Esophagus muscularis mucosa (tissue), 4 donors: ENCODE measurements at regions not wholly inside any gene's neighbourhood (a gene's known extent, or its start where the extent isn't known, plus 50 kb on each side); places are given as distances from the start of the nearest gene placed in this dataset.

Source experiments
- DNase-seq: peaks from one replicate; pipeline ENCODE4 v3.0.0-alpha.2; 2017; ENCODE audit errors: extremely low spot score
- H3K27ac ChIP-seq, 4 donors: fragments of 200-600 bp; sonication (generic); replicated peaks in 1 of 4; 1 replicate in 3 of 4; 2 replicates in 1 of 4; pipeline ENCODE4 v1.5.1; 2016 to 2019; ENCODE audit warnings: mild to moderate bottlenecking in 1 of 4
- H3K27me3 ChIP-seq, 4 donors: fragments of 200-600 bp; sonication (generic); one replicate each; pipeline versions ENCODE4 v1.5.1 to v1.6.0; 2016 to 2019
- H3K36me3 ChIP-seq, 4 donors: fragments of 200-600 bp; sonication (generic); one replicate each; pipeline ENCODE4 v1.5.1; 2016 to 2019
- H3K4me1 ChIP-seq, 4 donors: fragments of 200-600 bp; sonication (generic); one replicate each; pipeline ENCODE4 v1.5.1; 2016 to 2019
- H3K4me3 ChIP-seq, 4 donors: fragments of 200-600 bp; sonication (generic); 1 replicate in 2 of 4; 2 replicates in 2 of 4; pipeline ENCODE4 v1.5.1; 2016 to 2019; ENCODE audit warnings: mild to moderate bottlenecking in 4 of 4, moderate library complexity in 1 of 4
- H3K9me3 ChIP-seq, 4 donors: fragments of 200-600 bp; sonication (generic); 1 replicate in 3 of 4; 2 replicates in 1 of 4; pipeline ENCODE4 v1.5.1; 2016 to 2019
- EP300 ChIP-seq: sonication (generic); formaldehyde crosslinking; IDR thresholded peaks from one replicate; pipeline ENCODE4 v1.6.1; 2017; ENCODE audit warnings: antibody characterized with exemption
- POLR2A ChIP-seq: fragments of 450-650 bp; IDR thresholded peaks from one replicate; pipeline ENCODE4 v1.6.1; 2017; ENCODE audit warnings: antibody characterized with exemption, moderate library complexity, mild to moderate bottlenecking, low read depth
- POLR2AphosphoS5 ChIP-seq, 2 donors: sonication (generic); formaldehyde crosslinking; IDR thresholded peaks; one replicate each; pipeline ENCODE4 v1.6.1; 2017; ENCODE audit warnings: antibody characterized with exemption in 2 of 2
- WGBS: methylation state at CpG from one replicate; pipeline ENCODE4 v1.1.5; 2018; 5-methylcytosine and 5-hydroxymethylcytosine counted together
- intact Hi-C: fragments of 100-400 bp; cut with DNase I; formaldehyde crosslinking; loops from one replicate; pipeline ENCODE4 v1.15.1; 2023
- TF ChIP-seq, protein P1 (sequence below), 3 experiments: fragments of 200-600 bp in 2 of 3; fragments of 450-650 bp in 1 of 3; sonication (generic) in 2 of 3; IDR thresholded peaks; one replicate each; pipeline ENCODE4 v1.5.1; 2017 to 2019; ENCODE audit warnings: antibody characterized with exemption in 3 of 3, mild to moderate bottlenecking in 2 of 3, moderate library complexity in 1 of 3

DNA sequence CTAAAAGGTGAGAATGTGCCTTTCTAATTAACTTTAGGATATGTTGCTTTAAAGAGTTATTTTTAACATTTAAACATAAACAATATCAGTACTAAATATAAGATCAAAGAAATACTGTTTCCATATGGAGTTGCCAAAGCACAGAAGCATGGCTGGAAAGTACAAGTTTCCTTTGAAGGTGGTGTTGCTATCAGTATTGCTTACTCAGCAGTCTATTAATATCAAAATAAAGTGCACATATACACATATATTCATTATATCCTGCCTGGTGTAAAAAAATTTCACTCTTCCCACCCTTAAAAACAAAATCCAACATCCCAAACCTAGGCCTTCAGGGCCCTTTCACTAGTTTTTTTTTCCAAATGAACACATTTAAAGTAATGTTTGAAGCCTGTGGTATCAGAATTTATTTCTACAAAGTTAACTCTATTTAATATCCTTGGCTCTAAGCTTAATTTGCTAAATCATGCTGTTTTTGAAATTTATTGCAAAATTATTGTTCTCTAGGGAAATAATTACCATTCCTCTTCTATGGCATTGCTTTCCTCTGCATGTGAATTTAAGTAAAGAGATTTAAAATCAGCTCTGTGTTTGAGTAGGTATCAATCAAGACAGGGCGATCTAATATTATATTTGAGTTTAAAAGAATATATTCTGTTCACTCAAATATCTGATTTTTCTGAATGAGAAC is 192.7 kb upstream of the MEIS1 start:
- peaks cover 0 to 31% (median 15%) of the 10 kb centered on the region in 4 donors for H3K4me1 ChIP-seq
- H3K9me3 ChIP-seq, result no peaks in the 10 kb centered on the region
- intact Hi-C loops, result no loop called here
- 95% methylated on average over 1 of the region's 1 CpG for WGBS
- no peak overlapping the region for H3K27ac ChIP-seq
- TF ChIP-seq, protein P1, sequence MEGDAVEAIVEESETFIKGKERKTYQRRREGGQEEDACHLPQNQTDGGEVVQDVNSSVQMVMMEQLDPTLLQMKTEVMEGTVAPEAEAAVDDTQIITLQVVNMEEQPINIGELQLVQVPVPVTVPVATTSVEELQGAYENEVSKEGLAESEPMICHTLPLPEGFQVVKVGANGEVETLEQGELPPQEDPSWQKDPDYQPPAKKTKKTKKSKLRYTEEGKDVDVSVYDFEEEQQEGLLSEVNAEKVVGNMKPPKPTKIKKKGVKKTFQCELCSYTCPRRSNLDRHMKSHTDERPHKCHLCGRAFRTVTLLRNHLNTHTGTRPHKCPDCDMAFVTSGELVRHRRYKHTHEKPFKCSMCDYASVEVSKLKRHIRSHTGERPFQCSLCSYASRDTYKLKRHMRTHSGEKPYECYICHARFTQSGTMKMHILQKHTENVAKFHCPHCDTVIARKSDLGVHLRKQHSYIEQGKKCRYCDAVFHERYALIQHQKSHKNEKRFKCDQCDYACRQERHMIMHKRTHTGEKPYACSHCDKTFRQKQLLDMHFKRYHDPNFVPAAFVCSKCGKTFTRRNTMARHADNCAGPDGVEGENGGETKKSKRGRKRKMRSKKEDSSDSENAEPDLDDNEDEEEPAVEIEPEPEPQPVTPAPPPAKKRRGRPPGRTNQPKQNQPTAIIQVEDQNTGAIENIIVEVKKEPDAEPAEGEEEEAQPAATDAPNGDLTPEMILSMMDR (IDR thresholded peaks at IDR 0.05), result no peak
- TF ChIP-seq POLR2A (no peak), POLR2AphosphoS5 (IDR thresholded peaks at IDR 0.05) (no peak), EP300 (no peak)
- H3K36me3 ChIP-seq, result no peaks in the 10 kb centered on the region
- no peak overlapping the region for H3K4me3 ChIP-seq
- DNase-seq, result no peak
- no peaks in the 10 kb centered on the region for H3K27me3 ChIP-seq

DNA sequence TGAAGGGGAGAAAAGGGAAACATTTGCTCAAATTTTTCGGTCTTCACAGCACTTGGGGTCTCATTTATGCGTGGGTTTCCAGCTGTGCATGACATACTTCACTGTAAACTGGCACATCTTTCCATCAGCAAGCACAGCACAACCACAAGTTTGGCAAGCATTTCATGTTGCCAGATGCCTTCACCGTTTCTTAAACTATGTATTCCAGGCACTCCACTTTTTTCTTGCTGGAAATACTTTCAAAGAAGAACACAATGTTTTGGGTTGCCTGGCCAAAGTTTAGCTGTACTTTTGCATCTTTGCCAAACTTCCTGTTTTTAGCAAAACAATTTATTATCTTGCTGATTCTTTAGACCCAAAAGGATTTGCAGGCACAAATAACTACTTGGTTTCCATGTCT is 194.6 kb upstream of the MEIS1 start:
- H3K4me1 ChIP-seq, result peaks cover 0 to 31% (median 15%) of the 10 kb centered on the region in 4 donors
- WGBS, result 56% methylated on average over 3 of the region's 3 CpGs
- H3K9me3 ChIP-seq, result no peaks in the 10 kb centered on the region
- H3K27me3 ChIP-seq, result no peaks in the 10 kb centered on the region
- H3K4me3 ChIP-seq, result no peak overlapping the region
- DNase-seq, result no peak
- TF ChIP-seq POLR2AphosphoS5 (IDR thresholded peaks at IDR 0.05), result peak in 1 of 2 donors; percentile 47
- TF ChIP-seq POLR2A, result no peak
- TF ChIP-seq, protein P1 (IDR thresholded peaks at IDR 0.05), result no peak
- no peak for TF ChIP-seq EP300
- H3K36me3 ChIP-seq, result no peaks in the 10 kb centered on the region
- intact Hi-C loops, result no loop called here
- peak overlapping the region in 3 of 4 donors; percentile 34 to 68 (median 40) for H3K27ac ChIP-seq

DNA sequence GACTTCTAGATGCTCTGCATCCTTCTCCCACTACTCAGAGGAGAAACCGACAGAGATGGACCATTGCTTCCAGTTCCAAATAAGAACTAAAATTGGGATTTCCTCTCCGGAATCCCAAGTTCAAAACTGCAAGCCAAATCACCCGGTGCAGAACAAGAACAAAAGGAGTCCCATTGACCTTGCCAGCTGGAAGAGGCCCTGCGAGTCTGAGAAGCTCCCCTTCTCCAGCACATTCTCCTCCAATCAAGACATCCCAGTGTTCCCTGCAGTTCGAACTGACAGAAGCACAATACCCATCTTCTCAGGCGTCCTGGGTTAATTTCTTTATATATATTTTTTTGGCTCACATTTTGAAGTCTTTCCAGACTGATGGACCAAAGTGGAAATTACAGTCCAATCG is 195.3 kb upstream of the MEIS1 start:
- no peaks in the 10 kb centered on the region for H3K36me3 ChIP-seq
- intact Hi-C loops, result no loop called here
- no peaks in the 10 kb centered on the region for H3K27me3 ChIP-seq
- peaks cover 0 to 31% (median 15%) of the 10 kb centered on the region in 4 donors for H3K4me1 ChIP-seq
- no peak for DNase-seq
- TF ChIP-seq POLR2AphosphoS5 (IDR thresholded peaks at IDR 0.05) (peak in 1 of 2 donors; percentile 8), POLR2A (no peak), EP300 (no peak)
- TF ChIP-seq, protein P1 (IDR thresholded peaks at IDR 0.05), result no peak
- no peaks in the 10 kb centered on the region for H3K9me3 ChIP-seq
- H3K4me3 ChIP-seq, result no peak overlapping the region
- H3K27ac ChIP-seq, result peak overlapping the region in 1 of 4 donors; percentile 68
- 59% methylated on average over 7 of the region's 7 CpGs for WGBS

DNA sequence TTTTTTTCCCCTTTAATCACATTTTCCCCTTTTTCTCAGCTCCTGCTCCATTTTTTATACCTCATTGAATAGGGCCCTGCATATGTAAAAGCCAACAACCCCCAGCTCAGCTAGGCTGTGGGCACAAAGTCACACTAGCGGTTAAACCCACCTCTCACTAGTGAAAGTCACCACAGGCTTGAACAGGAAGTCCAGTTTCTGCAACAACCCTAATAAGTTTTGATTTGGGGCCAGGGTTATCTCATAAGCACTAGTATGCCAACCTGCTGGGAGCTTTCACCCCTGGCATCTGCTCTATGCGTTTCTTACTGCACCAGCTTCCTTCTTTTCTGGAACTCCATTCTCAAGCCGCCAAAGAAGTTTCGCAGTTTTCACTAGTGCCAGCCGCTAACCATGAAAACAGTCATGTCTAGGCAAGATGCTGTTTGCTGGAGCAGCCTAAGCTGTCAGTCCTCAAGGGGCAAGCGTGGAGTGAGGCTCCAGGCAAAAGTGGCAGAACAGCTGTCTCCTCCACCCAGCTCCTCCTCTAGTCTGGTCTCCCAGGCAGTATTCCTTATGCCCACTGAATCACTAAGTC is 197.0 kb upstream of the MEIS1 start:
- no peaks in the 10 kb centered on the region for H3K27me3 ChIP-seq
- H3K27ac ChIP-seq, result no peak overlapping the region
- no peaks in the 10 kb centered on the region for H3K36me3 ChIP-seq
- no peak for DNase-seq
- 90% methylated on average over 6 of the region's 6 CpGs for WGBS
- H3K9me3 ChIP-seq, result no peaks in the 10 kb centered on the region
- H3K4me1 ChIP-seq, result peaks cover 0 to 31% (median 15%) of the 10 kb centered on the region in 4 donors
- intact Hi-C loops, result no loop called here
- TF ChIP-seq, protein P1 (IDR thresholded peaks at IDR 0.05), result no peak
- TF ChIP-seq EP300, result no peak
- no peak for TF ChIP-seq POLR2A
- TF ChIP-seq POLR2AphosphoS5 (IDR thresholded peaks at IDR 0.05), result no peak
- H3K4me3 ChIP-seq, result no peak overlapping the region
